GM12878 (cell line): ENCODE measurements at regions not wholly inside any gene's neighbourhood (a gene's known extent, or its start where the extent isn't known, plus 50 kb on each side); places are given as distances from the start of the nearest gene placed in this dataset.

Experiments
- ATAC-seq: fragments of 200-7000 bp; cut with Tn5 transposase; 3 replicates; pipeline ENCODE4 v1.9.1; 2020; ENCODE audit warnings: mild to moderate bottlenecking, moderate library complexity
- BruUV-seq: library from RNA; stranded (reverse); fragments of 400-500 nt; replicated peaks from 2 replicates; lab custom pipeline; 2021; lab: Mats Ljungman, UMichigan
- CTCF ChIA-PET: fragments of 300-600 bp; sonication (Branson Sonifier 250); formaldehyde crosslinking; extraction: SDS; loops from one replicate; lab custom pipeline; 2021; ENCODE audit warnings: inconsistent platforms; lab: Yijun Ruan, JAX
- POLR2A ChIA-PET: fragments of 350-600 bp; formaldehyde crosslinking; extraction: SDS; loops from one replicate; lab custom pipeline; 2021; ENCODE audit warnings: inconsistent platforms; lab: Charles Lee
- RAD21 ChIA-PET: fragments of 300-600 bp; sonication (Branson Sonifier 250); formaldehyde crosslinking; loops from one replicate; lab custom pipeline; 2023; ENCODE audit warnings: antibody characterized with exemption; ENCODE audit not compliant: unreplicated experiment; lab: Charles Lee
- SMC1A ChIA-PET: fragments of 300-600 bp; sonication (Branson Sonifier 250); formaldehyde crosslinking; loops from one replicate; lab custom pipeline; 2023; ENCODE audit not compliant: unreplicated experiment, uncharacterized antibody; lab: Charles Lee
- DNase-seq: peaks from one replicate; pipeline ENCODE4 v3.0.0-alpha.2; 2011; ENCODE audit warnings: low read depth, low spot score
- FAIRE-seq: peaks from 3 replicates; lab custom pipeline; 2011; peaks lifted over from hg19 to GRCh38; lab: Jason Lieb, UNC
- H2AFZ ChIP-seq: 2 replicates; pipeline ENCODE4 v1.6.0; 2011; ENCODE audit warnings: low read depth, low read length, control low read depth; ENCODE audit not compliant: control insufficient read depth
- H3K27ac ChIP-seq: 2 replicates; pipeline ENCODE4 v1.5.1; 2011; ENCODE audit warnings: control low read depth; ENCODE audit not compliant: control insufficient read depth, insufficient read depth
- H3K27me3 ChIP-seq, 2 experiments: replicated peaks in 1 of 2; 2 replicates each; pipeline versions ENCODE4 v1.6.0 to v1.6.1; 2011; ENCODE audit warnings: low read length in 1 of 2; ENCODE audit not compliant: control insufficient read depth in 2 of 2, insufficient read depth in 2 of 2
- H3K36me3 ChIP-seq, 2 experiments: 2 replicates each; pipeline ENCODE4 v1.5.1; 2011; ENCODE audit warnings: low read length in 1 of 2; ENCODE audit not compliant: control insufficient read depth in 2 of 2, insufficient read depth in 2 of 2
- H3K4me1 ChIP-seq: 2 replicates; pipeline ENCODE4 v1.6.1; 2011; ENCODE audit warnings: mild to moderate bottlenecking, low read length, moderate library complexity, mixed read lengths; ENCODE audit not compliant: control insufficient read depth, insufficient read depth
- H3K4me2 ChIP-seq: 2 replicates; pipeline ENCODE4 v1.6.0; 2011; ENCODE audit warnings: control low read depth; ENCODE audit not compliant: control insufficient read depth, insufficient read depth
- H3K4me3 ChIP-seq: fragments of 200-600 bp; sonication (generic); 2 replicates; pipeline ENCODE4 v1.5.1; 2016
- H3K79me2 ChIP-seq: 2 replicates; pipeline ENCODE4 v1.6.0; 2011; ENCODE audit warnings: low read length; ENCODE audit not compliant: control insufficient read depth, insufficient read depth
- H3K9ac ChIP-seq: 2 replicates; pipeline ENCODE4 v1.8.0; 2011; ENCODE audit warnings: low read length, control low read depth, mixed read lengths; ENCODE audit not compliant: control insufficient read depth, insufficient read depth
- H3K9me3 ChIP-seq: replicated peaks from 3 replicates; pipeline ENCODE4 v1.5.1; 2011; ENCODE audit warnings: mild to moderate bottlenecking, low read length; ENCODE audit not compliant: control insufficient read depth, insufficient read depth
- H4K20me1 ChIP-seq: 2 replicates; pipeline ENCODE4 v1.6.0; 2011; ENCODE audit not compliant: control insufficient read depth, insufficient read depth
- BCL11A ChIP-seq: IDR thresholded peaks from 2 replicates; pipeline ENCODE4 v1.6.1; 2011; ENCODE audit warnings: low read depth, low read length
- BMI1 ChIP-seq: fragments of 450-650 bp; IDR thresholded peaks from 2 replicates; pipeline ENCODE4 v1.6.1; 2016; ENCODE audit warnings: mild to moderate bottlenecking, moderate library complexity, borderline replicate concordance
- FOS ChIP-seq: IDR thresholded peaks from 3 replicates; pipeline ENCODE4 v1.6.1; 2011; ENCODE audit warnings: borderline replicate concordance; ENCODE audit not compliant: insufficient read length; ENCODE audit errors: extremely low read depth
- JUND ChIP-seq: IDR thresholded peaks from 2 replicates; pipeline ENCODE4 v1.6.1; 2012; ENCODE audit warnings: low read depth, mild to moderate bottlenecking, low read length, improper control_type of control experiment, moderate library complexity
- KLF5 ChIP-seq: fragments of 450-650 bp; IDR thresholded peaks from 2 replicates; pipeline ENCODE4 v1.6.1; 2014; ENCODE audit warnings: mild to moderate bottlenecking; ENCODE audit not compliant: partially characterized antibody
- NFIC ChIP-seq: IDR thresholded peaks from 2 replicates; pipeline ENCODE4 v1.6.1; 2012; ENCODE audit warnings: low read depth, mild to moderate bottlenecking, inconsistent platforms, low read length, moderate library complexity
- NFXL1 ChIP-seq: fragments of 450-650 bp; IDR thresholded peaks from 2 replicates; pipeline ENCODE4 v1.6.1; 2017; ENCODE audit warnings: antibody characterized with exemption, mild to moderate bottlenecking, borderline replicate concordance
- NR2C2 ChIP-seq: IDR thresholded peaks from 2 replicates; pipeline ENCODE4 v1.6.1; 2011; ENCODE audit warnings: borderline replicate concordance, low read depth; ENCODE audit not compliant: control insufficient read depth, insufficient read length
- RAD21 ChIP-seq: IDR thresholded peaks from 2 replicates; pipeline ENCODE4 v1.6.1; 2011; ENCODE audit warnings: mild to moderate bottlenecking, low read depth, low read length, moderate library complexity; ENCODE audit not compliant: insufficient read depth
- RAD51 ChIP-seq: fragments of 450-650 bp; IDR thresholded peaks from 2 replicates; pipeline ENCODE4 v1.6.1; 2016; ENCODE audit warnings: moderate library complexity, mild to moderate bottlenecking, inconsistent platforms
- RCOR1 ChIP-seq: conservative IDR thresholded peaks from 2 replicates; pipeline ENCODE4 v1.6.1; 2012; ENCODE audit warnings: low read depth, low read length, improper control_type of control experiment
- SMAD1 ChIP-seq: fragments of 450-650 bp; IDR thresholded peaks from 2 replicates; pipeline ENCODE4 v1.6.1; 2018; ENCODE audit warnings: mild to moderate bottlenecking, low read depth; ENCODE audit not compliant: partially characterized antibody
- SMAD5 ChIP-seq: IDR thresholded peaks from 2 replicates; pipeline ENCODE4 v1.6.1; 2016; ENCODE audit warnings: antibody characterized with exemption, low read depth
- SREBF2 ChIP-seq: IDR thresholded peaks from 2 replicates; pipeline ENCODE4 v1.6.1; 2012; ENCODE audit warnings: mild to moderate bottlenecking, low read length
- STAT1 ChIP-seq: fragments of 450-650 bp; conservative IDR thresholded peaks from 2 replicates; pipeline ENCODE4 v1.6.1; 2014; ENCODE audit warnings: antibody characterized with exemption, mild to moderate bottlenecking
- WGBS: methylation state at CpG from one replicate; pipeline ENCODE4 v1.1.6; 2016; ENCODE audit warnings: low lambda C conversion rate; ENCODE audit not compliant: insufficient replicate concordance, insufficient coverage; ENCODE audit errors: missing lambda C conversion rate; 5-methylcytosine and 5-hydroxymethylcytosine counted together
- in situ Hi-C: fragments of 300-500 bp; cut with MboI; formaldehyde crosslinking; loops from 9 replicates; pipeline ENCODE4 v1.14.3; 2018; ENCODE audit warnings: mixed read lengths
- intact Hi-C: fragments of 100-400 bp; cut with micrococcal nuclease; formaldehyde crosslinking; loops from one replicate; pipeline ENCODE4 v1.14.2; 2022; ENCODE audit not compliant: unreplicated experiment
- TF ChIP-seq, protein P1 (sequence below): fragments of 450-650 bp; IDR thresholded peaks from 2 replicates; pipeline ENCODE4 v1.6.1; 2017; ENCODE audit warnings: mild to moderate bottlenecking, moderate library complexity
- TF ChIP-seq, protein P2 (sequence below): IDR thresholded peaks from 2 replicates; pipeline ENCODE4 v1.6.1; 2012; ENCODE audit warnings: low read length, inconsistent platforms

DNA sequence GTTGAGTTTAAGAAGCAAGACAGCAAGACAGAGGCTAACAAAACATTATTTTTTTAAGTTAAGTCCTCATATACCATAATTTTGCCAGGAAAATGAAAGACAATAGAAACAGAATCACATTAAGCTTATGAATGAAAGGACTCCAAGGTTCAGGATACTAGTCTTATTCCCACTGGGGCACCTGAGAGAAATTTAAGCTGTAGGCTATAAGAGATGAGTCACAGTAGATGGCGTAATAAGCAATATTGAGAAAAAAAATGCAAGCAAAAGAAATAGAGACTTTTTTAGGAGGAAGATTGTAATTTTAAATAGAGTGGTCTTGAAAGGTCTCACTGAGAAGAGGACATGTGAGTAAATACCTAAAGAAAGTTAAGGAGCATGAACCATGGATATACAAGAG is 57.1 kb upstream of the KIF2B start:
- H2AFZ ChIP-seq, result no peak overlapping the region

More for the DNA sequence above, 57.1 kb upstream of the KIF2B start:
- ChIA-PET RAD21 (no interaction called here), CTCF (no interaction called here), POLR2A (interaction anchor here (0.7 kb wide), 1 partner anchor 83 kb away, joined by 4 read pairs; no protein-coding TSS in a partner anchor), SMC1A (no interaction called here)
- Histone ChIP-seq H3K9me3 (no peaks in the 10 kb centered on the region), H3K27ac (no peak overlapping the region), H3K4me3 (no peak overlapping the region), H3K36me3 (no peaks in the 10 kb centered on the region), H3K79me2 (no peaks in the 10 kb centered on the region), H3K4me1 (no peaks in the 10 kb centered on the region), H4K20me1 (no peaks in the 10 kb centered on the region), H3K27me3 (no peaks in the 10 kb centered on the region), H3K4me2 (no peak overlapping the region), H3K9ac (no peak overlapping the region)
- BruUV-seq, result no TSS peak
- intact Hi-C loops, result no loop called here
- TF ChIP-seq RAD21 (no peak), BMI1 (no peak), NFIC (no peak), NR2C2 (no peak), SMAD1 (no peak), STAT1 (no peak), BCL11A (no peak), JUND (no peak), RCOR1 (no peak), NFXL1 (no peak), RAD51 (no peak), KLF5 (no peak), SMAD5 (no peak), SREBF2 (no peak), FOS (no peak)
- TF ChIP-seq, protein P1, sequence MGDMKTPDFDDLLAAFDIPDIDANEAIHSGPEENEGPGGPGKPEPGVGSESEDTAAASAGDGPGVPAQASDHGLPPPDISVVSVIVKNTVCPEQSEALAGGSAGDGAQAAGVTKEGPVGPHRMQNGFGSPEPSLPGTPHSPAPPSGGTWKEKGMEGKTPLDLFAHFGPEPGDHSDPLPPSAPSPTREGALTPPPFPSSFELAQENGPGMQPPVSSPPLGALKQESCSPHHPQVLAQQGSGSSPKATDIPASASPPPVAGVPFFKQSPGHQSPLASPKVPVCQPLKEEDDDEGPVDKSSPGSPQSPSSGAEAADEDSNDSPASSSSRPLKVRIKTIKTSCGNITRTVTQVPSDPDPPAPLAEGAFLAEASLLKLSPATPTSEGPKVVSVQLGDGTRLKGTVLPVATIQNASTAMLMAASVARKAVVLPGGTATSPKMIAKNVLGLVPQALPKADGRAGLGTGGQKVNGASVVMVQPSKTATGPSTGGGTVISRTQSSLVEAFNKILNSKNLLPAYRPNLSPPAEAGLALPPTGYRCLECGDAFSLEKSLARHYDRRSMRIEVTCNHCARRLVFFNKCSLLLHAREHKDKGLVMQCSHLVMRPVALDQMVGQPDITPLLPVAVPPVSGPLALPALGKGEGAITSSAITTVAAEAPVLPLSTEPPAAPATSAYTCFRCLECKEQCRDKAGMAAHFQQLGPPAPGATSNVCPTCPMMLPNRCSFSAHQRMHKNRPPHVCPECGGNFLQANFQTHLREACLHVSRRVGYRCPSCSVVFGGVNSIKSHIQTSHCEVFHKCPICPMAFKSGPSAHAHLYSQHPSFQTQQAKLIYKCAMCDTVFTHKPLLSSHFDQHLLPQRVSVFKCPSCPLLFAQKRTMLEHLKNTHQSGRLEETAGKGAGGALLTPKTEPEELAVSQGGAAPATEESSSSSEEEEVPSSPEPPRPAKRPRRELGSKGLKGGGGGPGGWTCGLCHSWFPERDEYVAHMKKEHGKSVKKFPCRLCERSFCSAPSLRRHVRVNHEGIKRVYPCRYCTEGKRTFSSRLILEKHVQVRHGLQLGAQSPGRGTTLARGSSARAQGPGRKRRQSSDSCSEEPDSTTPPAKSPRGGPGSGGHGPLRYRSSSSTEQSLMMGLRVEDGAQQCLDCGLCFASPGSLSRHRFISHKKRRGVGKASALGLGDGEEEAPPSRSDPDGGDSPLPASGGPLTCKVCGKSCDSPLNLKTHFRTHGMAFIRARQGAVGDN, result no peak
- TF ChIP-seq, protein P2, sequence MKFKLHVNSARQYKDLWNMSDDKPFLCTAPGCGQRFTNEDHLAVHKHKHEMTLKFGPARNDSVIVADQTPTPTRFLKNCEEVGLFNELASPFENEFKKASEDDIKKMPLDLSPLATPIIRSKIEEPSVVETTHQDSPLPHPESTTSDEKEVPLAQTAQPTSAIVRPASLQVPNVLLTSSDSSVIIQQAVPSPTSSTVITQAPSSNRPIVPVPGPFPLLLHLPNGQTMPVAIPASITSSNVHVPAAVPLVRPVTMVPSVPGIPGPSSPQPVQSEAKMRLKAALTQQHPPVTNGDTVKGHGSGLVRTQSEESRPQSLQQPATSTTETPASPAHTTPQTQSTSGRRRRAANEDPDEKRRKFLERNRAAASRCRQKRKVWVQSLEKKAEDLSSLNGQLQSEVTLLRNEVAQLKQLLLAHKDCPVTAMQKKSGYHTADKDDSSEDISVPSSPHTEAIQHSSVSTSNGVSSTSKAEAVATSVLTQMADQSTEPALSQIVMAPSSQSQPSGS, result no peak
- 0% methylated on average over 1 of the region's 1 CpG for WGBS
- DNase-seq, result no peak
- no peak for ATAC-seq
- no peak for FAIRE-seq
- in situ Hi-C loops, result no loop called here
